GM18519 (cell line): ENCODE measurements at regions not wholly inside any gene's neighbourhood (a gene's known extent, or its start where the extent isn't known, plus 50 kb on each side); places are given as distances from the start of the nearest gene placed in this dataset.

Experiments
- ATAC-seq: cut with Tn5 transposase; IDR thresholded peaks from one replicate; pipeline ENCODE4 v1.9.1; 2021; ENCODE audit warnings: mild to moderate bottlenecking, moderate library complexity; ENCODE audit not compliant: unreplicated experiment, low FRiP score

DNA sequence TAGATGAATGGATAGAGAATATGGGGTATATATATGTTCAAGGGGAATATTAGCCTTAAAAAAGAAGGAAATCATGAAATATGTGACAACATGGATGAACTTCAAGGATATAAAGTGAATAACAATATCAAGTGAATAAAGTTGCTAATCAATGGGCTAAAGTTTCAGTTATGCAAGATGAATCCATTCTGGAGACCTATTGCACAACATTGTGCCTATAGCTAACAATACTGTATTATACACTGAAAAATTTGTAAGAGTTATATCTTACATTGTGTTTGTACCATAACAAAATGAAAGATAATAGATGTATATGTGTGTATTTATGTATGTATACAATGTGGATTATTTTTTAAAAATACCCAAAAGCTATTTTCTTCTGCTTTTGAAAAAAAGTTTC is 96.3 kb upstream of the DPYD start:
- no peak for ATAC-seq

DNA sequence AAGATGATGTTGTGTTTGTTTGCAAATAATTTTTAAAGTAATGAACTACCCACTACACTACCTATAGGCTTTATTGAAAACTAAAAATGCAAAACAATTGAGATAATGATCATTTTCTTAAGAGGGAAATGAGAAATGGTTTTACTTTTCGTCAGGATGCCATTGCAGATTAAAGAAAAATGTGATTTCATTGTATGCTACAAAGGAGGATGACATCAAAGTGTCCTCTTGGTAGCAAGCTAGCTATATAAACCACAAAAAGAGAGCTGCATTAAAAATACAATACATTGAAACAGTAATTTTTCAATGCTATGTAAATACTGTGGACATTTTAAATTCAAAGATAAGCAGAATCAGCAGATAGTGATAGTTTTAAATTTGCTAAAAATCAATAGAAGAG is 87.5 kb upstream of the DPYD start:
- ATAC-seq: no peak

DNA sequence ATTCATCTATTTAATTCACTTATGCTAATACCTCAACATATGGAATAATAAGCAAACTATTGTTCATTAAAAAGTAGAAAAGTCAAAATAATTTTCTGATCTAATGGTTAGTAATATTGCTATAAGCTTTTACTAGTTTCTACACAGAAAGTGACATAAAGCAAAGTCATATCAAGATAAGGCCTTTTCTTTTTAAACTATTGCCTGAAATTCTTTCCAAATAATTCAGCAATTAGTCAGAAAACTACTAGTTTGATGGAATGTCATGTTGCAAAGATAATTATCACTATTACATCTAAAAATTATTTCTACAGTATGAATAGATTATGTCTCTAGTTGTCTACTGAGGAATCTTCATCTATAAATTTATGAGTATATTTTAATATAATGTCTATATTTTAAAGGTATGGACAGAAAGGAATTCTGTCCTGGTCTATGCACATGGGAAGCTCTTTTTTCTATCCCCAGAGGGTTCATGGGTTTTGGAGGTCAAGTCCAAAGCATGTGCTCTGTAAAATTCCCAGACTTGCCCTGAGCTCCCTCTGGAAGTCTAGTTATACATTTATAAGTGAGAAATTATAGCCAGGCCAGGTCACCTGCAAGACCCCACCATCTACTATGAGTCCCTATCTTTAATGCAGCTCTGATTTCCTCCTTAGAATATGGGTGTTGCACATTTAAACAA is 84.6 kb upstream of the DPYD start:
- no peak for ATAC-seq

DNA sequence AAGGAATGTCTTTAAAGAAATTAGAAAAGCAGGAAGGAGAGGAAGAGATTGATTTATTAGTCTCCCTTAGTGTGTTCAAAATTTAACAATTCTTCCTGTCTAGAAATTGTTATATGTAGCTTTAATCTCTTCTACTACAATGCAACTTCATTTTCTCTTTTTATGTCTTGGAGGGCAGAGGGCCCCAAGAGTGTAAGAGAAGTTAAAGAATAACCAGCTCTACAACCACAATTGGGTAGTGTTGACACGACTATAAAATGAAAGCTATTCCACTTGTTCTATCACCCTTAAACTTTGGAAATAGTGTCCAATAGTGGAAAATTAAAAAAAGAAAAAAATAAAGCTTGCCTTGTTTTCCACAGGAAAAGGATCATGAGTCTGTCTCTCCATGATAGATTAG is 82.6 kb upstream of the DPYD start:
- no peak for ATAC-seq

DNA sequence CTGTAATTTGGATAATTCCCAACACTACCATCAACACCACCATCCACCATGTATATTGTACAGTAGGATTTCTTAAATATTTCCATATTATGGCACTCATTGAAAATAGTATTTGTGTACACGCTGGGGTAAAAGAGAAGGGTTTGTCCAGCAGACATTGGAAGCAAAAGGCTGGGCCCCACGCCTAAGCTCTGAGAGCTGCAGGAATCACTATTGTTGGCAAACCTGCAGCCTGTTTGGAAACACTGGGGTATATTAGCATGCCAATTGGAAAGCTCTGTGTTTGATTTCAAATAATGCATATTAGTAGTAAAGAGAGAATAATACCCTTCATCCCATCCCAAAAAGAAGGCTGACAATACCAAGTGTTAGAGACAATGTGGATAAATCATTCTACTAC is 81.5 kb upstream of the DPYD start:
- ATAC-seq: no peak

DNA sequence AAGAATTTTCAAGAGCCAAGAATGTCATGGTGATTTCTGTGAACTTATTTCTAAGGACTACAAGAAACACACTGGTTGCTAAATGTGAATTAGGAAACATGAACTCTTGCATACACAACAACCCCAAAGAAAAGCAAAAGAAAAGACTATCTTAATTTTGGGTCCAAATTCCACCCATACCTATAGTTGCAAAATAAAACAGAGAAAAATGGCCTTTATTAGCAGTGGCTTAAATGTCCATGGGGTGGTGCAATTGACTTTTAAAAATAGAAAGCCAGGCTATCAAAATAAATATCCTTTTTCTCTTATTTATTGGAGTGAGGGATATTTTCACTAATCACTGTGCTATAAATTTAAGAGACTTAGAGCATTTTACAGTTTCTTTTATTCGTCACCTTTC is 80.9 kb upstream of the DPYD start:
- ATAC-seq: no peak

DNA sequence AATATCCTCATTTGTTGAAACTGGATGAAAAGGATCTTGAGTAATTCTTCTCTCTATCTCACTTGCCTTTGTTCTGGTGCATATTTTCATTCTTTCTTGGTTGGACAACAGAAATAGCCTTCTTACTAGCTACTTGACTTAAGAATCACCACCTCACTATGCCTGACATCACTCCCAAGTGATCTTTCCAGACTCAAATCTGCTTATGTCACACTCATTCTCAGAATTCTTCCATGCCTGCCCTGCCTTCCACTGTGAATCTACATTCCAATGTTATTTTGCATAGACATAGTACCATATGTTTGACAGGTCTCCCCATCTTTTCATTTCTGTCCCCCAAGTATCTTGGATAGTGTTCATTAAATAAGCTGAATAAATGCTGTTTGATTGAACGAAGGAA is 78.5 kb upstream of the DPYD start:
- no peak for ATAC-seq

DNA sequence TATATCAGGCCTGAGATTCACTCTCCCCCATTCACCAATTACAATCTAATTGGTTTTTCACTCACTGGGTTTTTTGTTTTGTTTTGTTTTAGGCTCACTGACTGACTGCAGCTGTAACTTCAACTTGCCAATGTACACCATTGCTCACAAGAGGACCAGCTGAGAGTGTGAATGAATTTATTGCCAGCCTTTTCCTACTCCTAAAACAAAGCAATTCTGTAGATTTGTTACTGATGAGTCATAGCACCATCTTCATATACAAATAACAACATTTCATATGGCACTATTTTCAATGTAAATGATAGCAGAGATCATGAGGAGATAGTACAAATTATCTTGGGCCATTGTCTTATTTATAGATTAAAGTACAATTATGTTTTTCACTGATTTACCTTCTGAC is 76.0 kb upstream of the DPYD start:
- ATAC-seq: no peak

DNA sequence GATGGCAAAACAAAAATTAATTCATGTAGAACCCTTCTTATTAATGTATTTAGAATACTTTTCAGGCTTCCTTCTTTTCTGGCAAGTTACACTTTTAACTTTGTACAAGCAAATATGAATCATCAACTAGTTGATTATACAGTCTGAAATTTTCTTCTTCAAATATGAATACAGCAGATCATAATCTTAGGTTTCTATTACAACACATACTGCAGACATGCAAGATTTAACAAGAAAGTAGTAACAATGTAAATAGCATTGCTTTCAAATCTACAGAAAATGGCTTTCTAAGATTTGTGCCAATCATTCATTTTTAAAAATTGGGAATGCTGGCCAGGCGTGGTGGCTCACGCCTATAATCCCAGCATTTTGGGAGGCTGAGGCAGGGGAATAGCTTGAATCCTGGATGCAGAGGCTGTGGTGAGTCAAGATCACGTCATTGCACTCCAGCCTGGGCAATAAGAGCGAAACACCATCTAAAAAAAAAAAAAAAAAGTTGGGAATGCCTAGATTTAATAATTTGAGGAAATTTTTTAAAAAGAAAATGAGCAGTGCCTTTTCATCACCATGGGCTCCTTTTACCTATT is 68.4 kb upstream of the DPYD start:
- ATAC-seq: no peak

DNA sequence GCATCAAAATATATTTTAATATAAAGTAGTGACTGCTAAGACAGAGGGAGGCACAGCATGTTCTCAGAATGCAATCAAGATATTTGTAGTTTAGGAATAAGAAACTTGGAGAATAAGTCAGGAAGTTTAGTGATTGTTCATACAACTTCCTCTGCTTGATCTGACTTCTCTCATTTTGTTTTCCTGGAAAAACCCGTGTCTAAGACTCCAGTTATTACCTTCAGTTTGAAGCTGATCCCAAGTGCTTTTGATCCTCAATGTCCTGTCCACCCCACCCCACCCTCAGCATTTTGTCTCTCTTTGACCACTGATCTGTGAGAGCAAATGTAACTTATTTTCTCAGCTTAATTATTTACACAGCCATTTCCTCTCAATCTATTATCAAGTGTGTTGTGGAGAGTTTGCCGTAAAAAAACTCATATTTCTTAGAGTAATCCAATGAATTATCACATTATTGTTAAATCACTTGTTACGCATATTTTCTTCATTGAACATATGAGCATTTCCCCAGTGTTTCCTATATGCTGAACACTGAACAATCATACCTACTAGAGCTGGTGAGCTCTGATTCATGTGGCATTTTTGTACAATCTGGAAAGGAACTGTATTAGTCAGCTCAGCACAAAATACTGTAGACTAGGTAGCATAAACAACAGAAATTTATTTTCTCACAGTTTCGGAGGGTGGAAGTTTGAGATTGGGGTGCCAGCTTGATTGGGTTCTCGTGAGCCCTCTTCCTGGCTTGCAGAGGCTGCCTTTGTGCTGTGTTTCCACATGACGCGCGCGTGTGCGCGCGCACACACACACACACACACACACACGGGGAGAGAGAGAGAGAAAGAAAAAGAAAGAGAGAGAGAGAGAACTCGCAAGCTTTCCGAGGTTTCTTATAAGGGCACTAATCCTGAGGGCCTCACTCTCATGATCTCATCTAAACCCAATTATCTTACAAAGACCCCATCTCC is 65.5 kb upstream of the DPYD start:
- no peak for ATAC-seq

DNA sequence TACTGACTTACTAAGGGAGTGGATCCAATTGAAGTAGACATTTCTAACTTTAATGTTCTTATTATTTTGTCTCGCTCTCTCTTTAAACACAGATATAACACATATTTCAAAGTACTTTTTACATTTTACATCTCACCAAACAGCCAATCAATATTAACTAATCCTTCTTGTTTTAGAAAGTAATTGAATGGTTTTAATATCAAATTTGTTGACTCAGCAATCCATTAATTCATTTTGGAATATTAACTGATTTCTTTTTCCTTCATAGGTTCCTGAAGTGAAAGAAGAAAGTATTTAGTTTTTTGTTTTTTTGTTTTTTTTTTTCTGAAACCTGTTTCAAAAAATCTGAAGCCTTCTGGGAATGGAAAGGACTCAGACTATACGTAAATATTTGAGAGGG is 62.3 kb upstream of the DPYD start:
- no peak for ATAC-seq

DNA sequence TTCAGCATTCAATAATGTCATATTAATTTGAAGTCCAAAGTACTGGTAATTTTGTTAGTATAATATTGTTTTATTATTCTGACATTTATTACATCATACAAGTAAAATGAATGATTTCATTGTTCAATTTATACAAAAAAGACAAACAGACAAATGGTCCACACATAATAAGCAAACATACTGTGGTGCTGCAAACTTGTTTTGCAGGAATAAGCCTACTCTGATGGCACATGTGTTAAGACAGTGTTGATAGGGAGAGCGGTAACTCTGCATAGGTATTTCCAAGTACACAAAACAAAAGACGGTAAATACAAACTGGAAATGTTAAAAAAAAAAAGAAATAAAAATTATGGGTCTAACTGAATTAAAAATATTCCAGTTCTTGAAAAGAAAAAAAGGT is 59.7 kb upstream of the DPYD start:
- ATAC-seq: no peak

DNA sequence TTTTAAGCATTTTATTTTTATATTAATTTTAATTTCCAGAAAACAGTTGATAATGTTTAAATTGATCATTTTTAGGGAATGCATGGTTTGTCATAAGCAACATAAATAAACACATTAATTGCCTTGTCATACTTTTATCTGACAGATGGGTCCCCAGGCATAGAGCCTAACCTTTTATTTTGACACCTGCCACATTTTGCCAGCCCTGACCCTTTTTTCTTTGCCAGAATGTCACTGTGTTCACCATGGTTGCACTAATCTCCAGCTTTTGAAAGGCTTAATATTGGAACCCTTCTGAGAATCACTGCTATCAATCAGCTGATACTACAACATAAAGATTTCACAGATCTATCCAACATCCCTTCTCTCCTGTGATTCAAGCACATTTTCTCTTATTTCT is 56.0 kb upstream of the DPYD start:
- no peak for ATAC-seq
